A549 (cell line): ENCODE measurements at regions not wholly inside any gene's neighbourhood (a gene's known extent, or its start where the extent isn't known, plus 50 kb on each side); places are given as distances from the start of the nearest gene placed in this dataset.

Experiments used
- ATAC-seq, 2 experiments: fragments of 200-7000 bp in 1 of 2; fragments of >200 bp in 1 of 2; cut with Nextera tagmentation in 1 of 2; cut with Tn5 transposase in 1 of 2; 3 replicates each; pipeline versions ENCODE4 v1.8.0 to v1.9.1; 2018 to 2020; ENCODE audit warnings: mild to moderate bottlenecking in 1 of 2, moderate library complexity in 1 of 2
- CTCF ChIA-PET: fragments of 300-600 bp; sonication (Branson Sonifier 250); formaldehyde crosslinking; extraction: SDS; loops from one replicate; lab custom pipeline; 2021; ENCODE audit warnings: antibody characterized with exemption, inconsistent platforms; lab: Yijun Ruan, JAX
- POLR2A ChIA-PET: fragments of 350-600 bp; formaldehyde crosslinking; extraction: SDS; loops from one replicate; lab custom pipeline; 2021; ENCODE audit warnings: antibody characterized with exemption, inconsistent platforms; lab: Yijun Ruan, JAX
- DNase-seq, 2 experiments: peaks; one replicate each; pipeline versions ENCODE4 v3.0.0 to v3.0.0-alpha.2; 2011 to 2016; ENCODE audit warnings: low read depth in 1 of 2, low spot score in 1 of 2
- FAIRE-seq: peaks from 2 replicates; lab custom pipeline; 2011; peaks lifted over from hg19 to GRCh38; lab: Jason Lieb, UNC
- H3K27ac ChIP-seq, 2 experiments: fragments of >200 bp; sonication (Bioruptor Twin); formaldehyde crosslinking; 3 replicates each; pipeline ENCODE4 v1.5.1; 2016 to 2017
- H3K4me1 ChIP-seq: fragments of >200 bp; sonication (Bioruptor Twin); formaldehyde crosslinking; 3 replicates; pipeline ENCODE4 v1.6.1; 2016
- H3K4me2 ChIP-seq: fragments of >200 bp; sonication (Bioruptor Twin); formaldehyde crosslinking; 3 replicates; pipeline ENCODE4 v1.6.1; 2016
- H3K4me3 ChIP-seq: fragments of >200 bp; sonication (Bioruptor Twin); formaldehyde crosslinking; 3 replicates; pipeline ENCODE4 v1.5.1; 2016
- H3K9me3 ChIP-seq: fragments of >200 bp; sonication (Bioruptor Twin); formaldehyde crosslinking; 3 replicates; pipeline ENCODE4 v1.6.1; 2016
- CBX2 ChIP-seq: fragments of 200-600 bp; sonication (generic); IDR thresholded peaks from 2 replicates; pipeline ENCODE4 v1.6.1; 2016; ENCODE audit warnings: low read depth, mild to moderate bottlenecking, borderline replicate concordance
- CEBPB ChIP-seq, 2 experiments: fragments of >200 bp in 1 of 2; sonication (Bioruptor Twin) in 1 of 2; formaldehyde crosslinking in 1 of 2; IDR thresholded peaks; 2 replicates each; pipeline ENCODE4 v1.6.1; 2012 to 2016
- CHD4 ChIP-seq: fragments of 200-600 bp; sonication (generic); IDR thresholded peaks from 2 replicates; pipeline ENCODE4 v1.6.1; 2016; ENCODE audit warnings: antibody characterized with exemption, mild to moderate bottlenecking, borderline replicate concordance
- EHF ChIP-seq: fragments of 250-450 bp; sonication (Bioruptor Pico); IDR thresholded peaks from 2 replicates; pipeline ENCODE4 v1.5.0; 2020; ENCODE audit warnings: mild to moderate bottlenecking
- EHMT2 ChIP-seq: fragments of 200-600 bp; sonication (generic); IDR thresholded peaks from 2 replicates; pipeline ENCODE4 v1.6.1; 2016; ENCODE audit warnings: antibody characterized with exemption, low read depth, mild to moderate bottlenecking, moderate library complexity
- EP300 ChIP-seq, 2 experiments: fragments of >200 bp; sonication (Bioruptor Twin); formaldehyde crosslinking; IDR thresholded peaks; 2 replicates in 1 of 2; 3 replicates in 1 of 2; pipeline ENCODE4 v1.6.1; 2016 to 2017
- ESRRA ChIP-seq: fragments of 150-350 bp; IDR thresholded peaks from 2 replicates; pipeline ENCODE4 v1.6.1; 2014; ENCODE audit warnings: mild to moderate bottlenecking, low read length, borderline replicate concordance
- FOSB ChIP-seq: fragments of 250-450 bp; sonication (Bioruptor Pico); IDR thresholded peaks from 2 replicates; pipeline ENCODE4 v1.5.0; 2020; ENCODE audit warnings: mild to moderate bottlenecking, moderate library complexity
- HEYL ChIP-seq: fragments of 250-450 bp; sonication (Bioruptor Pico); IDR thresholded peaks from 2 replicates; pipeline ENCODE4 v1.8.0; 2021; ENCODE audit warnings: mild to moderate bottlenecking, moderate library complexity
- JUN ChIP-seq, 2 experiments: fragments of >200 bp; sonication (Bioruptor Twin); formaldehyde crosslinking; IDR thresholded peaks; 2 replicates in 1 of 2; 3 replicates in 1 of 2; pipeline ENCODE4 v1.6.1; 2016 to 2017
- KDM1A ChIP-seq: fragments of 200-600 bp; sonication (generic); IDR thresholded peaks from 2 replicates; pipeline ENCODE4 v1.6.1; 2016; ENCODE audit warnings: low read depth, mild to moderate bottlenecking
- MAFK ChIP-seq: fragments of 450-650 bp; IDR thresholded peaks from 2 replicates; pipeline ENCODE4 v1.6.1; 2014; ENCODE audit not compliant: partially characterized antibody
- MAX ChIP-seq: IDR thresholded peaks from 2 replicates; pipeline ENCODE4 v1.6.1; 2012
- NFE2L2 ChIP-seq: fragments of 150-350 bp; conservative IDR thresholded peaks from 2 replicates; pipeline ENCODE4 v1.6.1; 2014; ENCODE audit warnings: low read length
- NR3C1 ChIP-seq: fragments of >200 bp; sonication (Bioruptor Twin); formaldehyde crosslinking; IDR thresholded peaks from 3 replicates; pipeline ENCODE4 v1.6.1; 2017
- PHF8 ChIP-seq: fragments of 200-600 bp; sonication (generic); IDR thresholded peaks from 2 replicates; pipeline ENCODE4 v1.6.1; 2016; ENCODE audit warnings: low read depth, mild to moderate bottlenecking, antibody characterized with exemption, moderate library complexity, borderline replicate concordance
- POLR2A ChIP-seq: IDR thresholded peaks from 2 replicates; pipeline ENCODE4 v1.6.1; 2012; ENCODE audit warnings: mild to moderate bottlenecking, low read length
- POLR2AphosphoS2 ChIP-seq: conservative IDR thresholded peaks from 2 replicates; pipeline ENCODE4 v1.6.1; 2012; ENCODE audit warnings: low read length, improper control_type of control experiment, inconsistent platforms
- RARB ChIP-seq: fragments of 250-450 bp; sonication (Bioruptor Pico); IDR thresholded peaks from 2 replicates; pipeline ENCODE4 v1.8.0; 2021; ENCODE audit warnings: mild to moderate bottlenecking, moderate library complexity
- RCOR1 ChIP-seq: fragments of 150-350 bp; IDR thresholded peaks from 2 replicates; pipeline ENCODE4 v1.6.1; 2014; ENCODE audit warnings: antibody characterized with exemption, low read length, low read depth
- SREBF2 ChIP-seq: fragments of 450-650 bp; IDR thresholded peaks from 2 replicates; pipeline ENCODE4 v1.6.1; 2014; ENCODE audit warnings: mild to moderate bottlenecking, moderate library complexity
- TP53 ChIP-seq: fragments of 250-450 bp; sonication (Bioruptor Pico); IDR thresholded peaks from 2 replicates; pipeline ENCODE4 v1.5.0; 2021; ENCODE audit warnings: mild to moderate bottlenecking, moderate library complexity
- ZC3H11A ChIP-seq: fragments of 450-650 bp; IDR thresholded peaks from 2 replicates; pipeline ENCODE4 v1.6.1; 2014; ENCODE audit warnings: antibody characterized with exemption, mild to moderate bottlenecking
- ZSCAN20 ChIP-seq: fragments of 250-450 bp; sonication (Bioruptor Pico); IDR thresholded peaks from 2 replicates; pipeline ENCODE4 v1.8.0; 2022; ENCODE audit warnings: mild to moderate bottlenecking, moderate library complexity
- WGBS: methylation state at CpG from one replicate; pipeline ENCODE4 v1.1.6; 2017; ENCODE audit errors: missing lambda C conversion rate; 5-methylcytosine and 5-hydroxymethylcytosine counted together
- TF ChIP-seq, protein P1 (sequence below): fragments of 250-450 bp; sonication (Bioruptor Pico); IDR thresholded peaks from 2 replicates; pipeline ENCODE4 v1.5.0; 2020; ENCODE audit warnings: low read depth, mild to moderate bottlenecking, moderate library complexity
- TF ChIP-seq, protein P2 (sequence below): fragments of 450-650 bp; IDR thresholded peaks from 2 replicates; pipeline ENCODE4 v1.6.1; 2014; ENCODE audit warnings: antibody characterized with exemption
- TF ChIP-seq, protein P3 (sequence below): fragments of 250-450 bp; sonication (Bioruptor Pico); IDR thresholded peaks from 2 replicates; pipeline ENCODE4 v1.5.0; 2021; ENCODE audit warnings: mild to moderate bottlenecking, moderate library complexity, borderline replicate concordance

DNA sequence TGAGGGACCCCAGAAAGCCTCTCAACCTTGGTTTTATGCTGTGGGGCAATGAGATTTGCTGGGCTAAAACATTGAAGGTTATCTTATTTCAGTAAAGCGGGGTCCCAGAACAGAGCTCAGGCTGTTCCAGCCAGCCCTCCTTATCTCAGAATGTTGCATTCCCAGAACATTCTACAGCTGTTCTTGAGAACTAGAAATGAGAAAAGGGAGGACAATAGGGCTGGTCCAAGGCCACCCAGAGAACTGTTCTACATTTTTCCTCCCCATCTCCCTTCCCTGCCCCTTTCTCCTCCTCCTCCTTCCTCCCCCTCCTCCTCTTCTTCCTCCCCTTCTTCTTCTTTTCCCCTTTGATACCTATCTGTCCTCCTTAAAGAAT is 70.4 kb upstream of the SLC7A11 start:
- WGBS = 94% methylated on average over 1 of the region's 1 CpG
- no peak for DNase-seq
- TF ChIP-seq CEBPB (IDR thresholded peaks at IDR 0.05) (no peak), CHD4 (no peak), ZSCAN20 (CRISPR knock-in tag) (no peak), KDM1A (no peak), EHF (CRISPR knock-in tag) (no peak), FOSB (CRISPR knock-in tag) (no peak), SREBF2 (no peak), MAFK (no peak), PHF8 (no peak), JUN (IDR thresholded peaks at IDR 0.05) (no peak)
- TF ChIP-seq, protein P1, sequence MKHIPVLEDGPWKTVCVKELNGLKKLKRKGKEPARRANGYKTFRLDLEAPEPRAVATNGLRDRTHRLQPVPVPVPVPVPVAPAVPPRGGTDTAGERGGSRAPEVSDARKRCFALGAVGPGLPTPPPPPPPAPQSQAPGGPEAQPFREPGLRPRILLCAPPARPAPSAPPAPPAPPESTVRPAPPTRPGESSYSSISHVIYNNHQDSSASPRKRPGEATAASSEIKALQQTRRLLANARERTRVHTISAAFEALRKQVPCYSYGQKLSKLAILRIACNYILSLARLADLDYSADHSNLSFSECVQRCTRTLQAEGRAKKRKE (CRISPR knock-in tag) = no peak

DNA sequence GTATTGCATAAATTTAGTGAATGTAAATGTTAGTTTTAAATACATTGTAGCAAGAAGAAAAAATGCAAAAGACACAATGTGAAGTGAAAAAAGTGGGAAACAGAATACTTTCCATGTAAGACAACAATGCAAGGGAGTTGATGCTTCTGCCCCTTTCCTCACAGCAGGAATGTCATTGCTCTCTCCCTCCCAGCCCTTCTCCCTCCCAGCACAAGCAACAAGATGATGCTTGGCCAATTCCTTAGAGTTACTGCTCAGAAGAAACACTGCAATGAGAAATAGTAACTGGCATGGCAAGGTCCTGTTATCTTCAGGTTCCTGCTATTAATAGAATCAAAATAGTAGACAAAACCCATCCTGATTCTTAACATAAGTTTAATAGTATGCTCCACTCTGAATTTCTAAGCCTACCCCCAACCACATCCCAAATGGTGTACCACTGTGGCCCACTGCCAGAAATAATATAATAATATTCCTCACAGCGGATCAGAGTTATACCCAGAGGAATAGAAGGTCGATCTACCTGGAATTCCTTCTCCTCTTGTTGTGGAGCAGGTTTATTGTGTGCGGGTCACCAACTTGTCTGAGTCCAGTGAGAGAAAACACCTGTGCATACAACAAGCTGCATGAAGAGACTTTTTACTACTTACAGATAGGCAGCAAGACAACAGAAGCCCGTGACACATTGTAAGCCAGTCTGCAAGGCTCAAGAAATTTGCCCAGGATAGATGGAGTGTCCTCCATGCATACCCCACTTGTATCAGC is 69.8 kb upstream of the SLC7A11 start:
- TF ChIP-seq EP300 (IDR thresholded peaks at IDR 0.05) (no peak), HEYL (CRISPR knock-in tag) (no peak), MAX (no peak), TP53 (CRISPR knock-in tag) (no peak), EHMT2 (no peak), CBX2 (no peak), RARB (CRISPR knock-in tag) (no peak), POLR2AphosphoS2 (no peak), MAFK (no peak), POLR2A (no peak), NFE2L2 (no peak), NR3C1 (no peak), JUN (IDR thresholded peaks at IDR 0.05) (no peak), ZC3H11A (no peak), RCOR1 (no peak), ESRRA (no peak)
- TF ChIP-seq, protein P2, sequence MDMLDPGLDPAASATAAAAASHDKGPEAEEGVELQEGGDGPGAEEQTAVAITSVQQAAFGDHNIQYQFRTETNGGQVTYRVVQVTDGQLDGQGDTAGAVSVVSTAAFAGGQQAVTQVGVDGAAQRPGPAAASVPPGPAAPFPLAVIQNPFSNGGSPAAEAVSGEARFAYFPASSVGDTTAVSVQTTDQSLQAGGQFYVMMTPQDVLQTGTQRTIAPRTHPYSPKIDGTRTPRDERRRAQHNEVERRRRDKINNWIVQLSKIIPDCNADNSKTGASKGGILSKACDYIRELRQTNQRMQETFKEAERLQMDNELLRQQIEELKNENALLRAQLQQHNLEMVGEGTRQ = no peak
- TF ChIP-seq, protein P3, sequence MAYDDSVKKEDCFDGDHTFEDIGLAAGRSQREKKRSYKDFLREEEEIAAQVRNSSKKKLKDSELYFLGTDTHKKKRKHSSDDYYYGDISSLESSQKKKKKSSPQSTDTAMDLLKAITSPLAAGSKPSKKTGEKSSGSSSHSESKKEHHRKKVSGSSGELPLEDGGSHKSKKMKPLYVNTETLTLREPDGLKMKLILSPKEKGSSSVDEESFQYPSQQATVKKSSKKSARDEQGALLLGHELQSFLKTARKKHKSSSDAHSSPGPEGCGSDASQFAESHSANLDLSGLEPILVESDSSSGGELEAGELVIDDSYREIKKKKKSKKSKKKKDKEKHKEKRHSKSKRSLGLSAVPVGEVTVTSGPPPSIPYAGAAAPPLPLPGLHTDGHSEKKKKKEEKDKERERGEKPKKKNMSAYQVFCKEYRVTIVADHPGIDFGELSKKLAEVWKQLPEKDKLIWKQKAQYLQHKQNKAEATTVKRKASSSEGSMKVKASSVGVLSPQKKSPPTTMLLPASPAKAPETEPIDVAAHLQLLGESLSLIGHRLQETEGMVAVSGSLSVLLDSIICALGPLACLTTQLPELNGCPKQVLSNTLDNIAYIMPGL = no peak
- no peak for DNase-seq
- no peaks in the 10 kb centered on the region for H3K4me1 ChIP-seq
- H3K4me3 ChIP-seq = no peak overlapping the region
- WGBS = 88% methylated on average over 4 of the region's 4 CpGs
- ChIA-PET POLR2A (no interaction called here), CTCF (no interaction called here)
- no peaks in the 10 kb centered on the region for H3K9me3 ChIP-seq
- ATAC-seq = no peak
- no peak overlapping the region for H3K4me2 ChIP-seq
- no peak for FAIRE-seq
- H3K27ac ChIP-seq = no peak overlapping the region

More for the DNA sequence above, 70.4 kb upstream of the SLC7A11 start:
- Histone ChIP-seq H3K4me3 (no peak overlapping the region), H3K9me3 (no peaks in the 10 kb centered on the region), H3K4me1 (no peaks in the 10 kb centered on the region), H3K27ac (no peak overlapping the region), H3K4me2 (no peak overlapping the region)
- CTCF ChIA-PET = no interaction called here
- ATAC-seq (no peak), FAIRE-seq (no peak)
- POLR2A ChIA-PET = no interaction called here
